IMR-90 (cell line): ENCODE measurements at regions not wholly inside any gene's neighbourhood (a gene's known extent, or its start where the extent isn't known, plus 50 kb on each side); places are given as distances from the start of the nearest gene placed in this dataset.

Experiments used
- BHLHE40 ChIP-seq: fragments of 150-350 bp; IDR thresholded peaks from 2 replicates; pipeline ENCODE4 v1.6.1; 2016; ENCODE audit warnings: mild to moderate bottlenecking, low read depth, low read length
- CEBPB ChIP-seq: IDR thresholded peaks from 2 replicates; pipeline ENCODE4 v1.6.1; 2012; ENCODE audit warnings: low read depth, low read length, improper control_type of control experiment
- CTCF ChIP-seq: conservative IDR thresholded peaks from 2 replicates; pipeline ENCODE4 v1.5.1; 2012; ENCODE audit warnings: mild to moderate bottlenecking, low read depth, low read length, improper control_type of control experiment
- FOS ChIP-seq: fragments of 150-350 bp; IDR thresholded peaks from 2 replicates; pipeline ENCODE4 v1.6.1; 2016; ENCODE audit warnings: low read depth, low read length
- MAFK ChIP-seq: IDR thresholded peaks from 2 replicates; pipeline ENCODE4 v1.6.1; 2012; ENCODE audit warnings: low read depth, low read length, improper control_type of control experiment
- NFE2L2 ChIP-seq: fragments of 150-350 bp; IDR thresholded peaks from 2 replicates; pipeline ENCODE4 v1.6.1; 2016; ENCODE audit warnings: low read depth, mild to moderate bottlenecking, low read length
- POLR2A ChIP-seq: IDR thresholded peaks from 2 replicates; pipeline ENCODE4 v1.6.1; 2012; ENCODE audit warnings: mild to moderate bottlenecking, low read depth, low read length
- RAD21 ChIP-seq: IDR thresholded peaks from 2 replicates; pipeline ENCODE4 v1.6.1; 2012; ENCODE audit warnings: low read length, improper control_type of control experiment
- RCOR1 ChIP-seq: IDR thresholded peaks from 2 replicates; pipeline ENCODE4 v1.6.1; 2012; ENCODE audit warnings: mild to moderate bottlenecking, low read length, improper control_type of control experiment; ENCODE audit not compliant: insufficient replicate concordance
- SMC3 ChIP-seq: fragments of 150-350 bp; IDR thresholded peaks from 2 replicates; pipeline ENCODE4 v1.6.1; 2016; ENCODE audit warnings: low read depth, mild to moderate bottlenecking, antibody characterized with exemption, low read length, moderate library complexity
- USF2 ChIP-seq: fragments of 150-350 bp; IDR thresholded peaks from 2 replicates; pipeline ENCODE4 v1.6.1; 2017; ENCODE audit warnings: mild to moderate bottlenecking, antibody characterized with exemption, low read length, low read depth
- TF ChIP-seq, protein P1 (sequence below): fragments of 150-350 bp; IDR thresholded peaks from 2 replicates; pipeline ENCODE4 v1.6.1; 2016; ENCODE audit warnings: low read depth, mild to moderate bottlenecking, low read length, moderate library complexity, borderline replicate concordance

DNA sequence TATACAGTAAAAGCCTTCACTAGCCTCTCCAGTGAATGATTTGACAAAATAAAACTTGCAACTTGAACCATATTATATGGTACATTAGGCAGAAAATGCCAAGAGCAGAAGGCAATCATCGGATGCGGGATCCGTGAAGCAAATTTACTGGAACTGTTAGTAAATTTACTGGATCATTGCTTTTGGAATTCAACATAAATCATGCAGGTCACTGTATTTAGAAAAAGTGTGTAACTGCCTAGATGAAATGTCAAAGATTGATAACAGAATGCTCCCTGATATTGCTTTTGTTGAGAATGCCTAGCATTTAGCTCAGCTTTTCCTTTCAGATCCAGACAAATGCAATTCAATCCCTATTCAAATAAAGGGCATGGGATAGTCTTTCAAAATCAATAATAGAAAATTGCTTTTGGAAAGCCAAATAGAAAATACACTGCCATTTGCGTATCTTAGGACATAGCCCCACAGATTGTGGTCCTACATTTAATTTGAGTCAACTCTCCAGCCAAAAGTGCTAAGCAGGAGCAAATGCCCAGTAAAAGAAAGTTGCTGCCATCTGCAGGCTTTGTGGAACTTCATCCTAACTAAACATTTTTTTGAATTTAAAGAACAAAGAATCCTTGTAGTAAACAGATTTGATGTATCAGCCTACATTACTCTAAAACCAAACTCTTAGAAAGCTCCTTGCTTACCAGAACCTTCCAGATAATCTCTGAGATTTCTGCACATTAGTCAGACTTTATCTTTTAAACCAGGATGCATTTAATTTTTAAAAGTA lies 109.5 kb upstream of the HSF2 start:
- TF ChIP-seq CTCF (0 out of 2 replicates have a peak, but pooled peaks have one; percentile 21), USF2 (no peak), SMC3 (no peak), POLR2A (no peak), CEBPB (no peak), RCOR1 (no peak), RAD21 (peak; percentile 28; the same call in 1 of the 2 replicates), NFE2L2 (no peak), FOS (no peak), MAFK (no peak), BHLHE40 (no peak)
- TF ChIP-seq, protein P1, sequence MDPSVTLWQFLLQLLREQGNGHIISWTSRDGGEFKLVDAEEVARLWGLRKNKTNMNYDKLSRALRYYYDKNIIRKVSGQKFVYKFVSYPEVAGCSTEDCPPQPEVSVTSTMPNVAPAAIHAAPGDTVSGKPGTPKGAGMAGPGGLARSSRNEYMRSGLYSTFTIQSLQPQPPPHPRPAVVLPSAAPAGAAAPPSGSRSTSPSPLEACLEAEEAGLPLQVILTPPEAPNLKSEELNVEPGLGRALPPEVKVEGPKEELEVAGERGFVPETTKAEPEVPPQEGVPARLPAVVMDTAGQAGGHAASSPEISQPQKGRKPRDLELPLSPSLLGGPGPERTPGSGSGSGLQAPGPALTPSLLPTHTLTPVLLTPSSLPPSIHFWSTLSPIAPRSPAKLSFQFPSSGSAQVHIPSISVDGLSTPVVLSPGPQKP: no peak
